IMR-90 (cell line): ENCODE measurements at regions not wholly inside any gene's neighbourhood (a gene's known extent, or its start where the extent isn't known, plus 50 kb on each side); places are given as distances from the start of the nearest gene placed in this dataset.

Experiments
- ATAC-seq: fragments of 200-7000 bp; cut with Tn5 transposase; 2 replicates; pipeline ENCODE4 v1.9.1; 2020; ENCODE audit warnings: low read depth, mild to moderate bottlenecking, moderate library complexity
- BruUV-seq: library from RNA; stranded (reverse); fragments of 400-500 nt; replicated peaks from 2 replicates; lab custom pipeline; 2021; lab: Mats Ljungman, UMichigan
- CTCF ChIA-PET: fragments of 300-600 bp; formaldehyde crosslinking; extraction: SDS; loops from one replicate; lab custom pipeline; 2021; ENCODE audit warnings: antibody characterized with exemption; lab: Yijun Ruan, JAX
- POLR2A ChIA-PET: fragments of 300-600 bp; sonication (Branson Sonifier 250); formaldehyde crosslinking; loops from one replicate; lab custom pipeline; 2022; ENCODE audit warnings: antibody characterized with exemption; ENCODE audit not compliant: unreplicated experiment; lab: Charles Lee
- DNase-seq: peaks from one replicate; pipeline ENCODE4 v3.0.0; 2013
- H2AFZ ChIP-seq: replicated peaks from 2 replicates; pipeline ENCODE3; 2013; ENCODE audit warnings: low read length, mild to moderate bottlenecking; ENCODE audit not compliant: poor library complexity
- H2AK5ac ChIP-seq: 2 replicates; pipeline ENCODE4 v1.6.1; 2013; ENCODE audit warnings: low read depth, low read length, inconsistent platforms
- H2AK9ac ChIP-seq: replicated peaks from 2 replicates; pipeline ENCODE3; 2013; ENCODE audit warnings: mild to moderate bottlenecking, low read depth, low read length, moderate library complexity; ENCODE audit not compliant: poor library complexity
- H2BK120ac ChIP-seq: 2 replicates; pipeline ENCODE4 v1.6.1; 2013; ENCODE audit warnings: low read depth, low read length, inconsistent platforms
- H2BK15ac ChIP-seq: 3 replicates; pipeline ENCODE4 v1.6.1; 2013; ENCODE audit warnings: low read depth, low read length, inconsistent platforms
- H2BK20ac ChIP-seq: 2 replicates; pipeline ENCODE4 v1.6.1; 2013; ENCODE audit warnings: low read depth, mild to moderate bottlenecking, inconsistent platforms, low read length, moderate library complexity
- H2BK5ac ChIP-seq: 2 replicates; pipeline ENCODE4 v1.6.1; 2013; ENCODE audit warnings: mild to moderate bottlenecking, low read depth, low read length, inconsistent platforms; ENCODE audit not compliant: poor library complexity, severe bottlenecking
- H3K14ac ChIP-seq: replicated peaks from 2 replicates; pipeline ENCODE4 v1.6.1; 2013; ENCODE audit warnings: low read depth, low read length, inconsistent platforms
- H3K18ac ChIP-seq: 2 replicates; pipeline ENCODE4 v1.6.1; 2013; ENCODE audit warnings: low read depth, low read length, control low read depth
- H3K23ac ChIP-seq: 2 replicates; pipeline ENCODE4 v1.6.1; 2013; ENCODE audit warnings: low read depth, low read length, inconsistent platforms
- H3K27ac ChIP-seq: 2 replicates; pipeline ENCODE4 v1.5.1; 2013; ENCODE audit warnings: mild to moderate bottlenecking, control low read depth, low read length; ENCODE audit not compliant: insufficient read depth
- H3K27me3 ChIP-seq: 2 replicates; pipeline ENCODE4 v1.6.1; 2013; ENCODE audit warnings: low read length; ENCODE audit not compliant: control insufficient read depth, insufficient read depth
- H3K36me3 ChIP-seq: 2 replicates; pipeline ENCODE4 v1.6.1; 2013; ENCODE audit warnings: low read length, mixed read lengths; ENCODE audit not compliant: control insufficient read depth, insufficient read depth
- H3K4ac ChIP-seq: 2 replicates; pipeline ENCODE4 v1.6.1; 2013; ENCODE audit warnings: low read depth, low read length, inconsistent platforms
- H3K4me1 ChIP-seq: 2 replicates; pipeline ENCODE4 v1.6.1; 2013; ENCODE audit warnings: low read length, mixed read lengths; ENCODE audit not compliant: control insufficient read depth, insufficient read depth
- H3K4me2 ChIP-seq: 2 replicates; pipeline ENCODE4 v1.6.1; 2013; ENCODE audit warnings: low read depth, mild to moderate bottlenecking, control low read depth, low read length, moderate library complexity
- H3K4me3 ChIP-seq: 2 replicates; pipeline ENCODE4 v1.5.1; 2013; ENCODE audit warnings: low read depth, mild to moderate bottlenecking, control low read depth, low read length, moderate library complexity; ENCODE audit not compliant: insufficient read depth
- H3K56ac ChIP-seq: 2 replicates; pipeline ENCODE4 v1.6.1; 2013; ENCODE audit warnings: low read length, inconsistent platforms; ENCODE audit not compliant: insufficient read depth; ENCODE audit errors: extremely low read depth
- H3K79me1 ChIP-seq, 2 experiments: 2 replicates each; pipeline ENCODE4 v1.6.1; 2013; ENCODE audit warnings: low read length in 2 of 2, inconsistent platforms in 1 of 2, low read depth in 1 of 2
- H3K9ac ChIP-seq: 2 replicates; pipeline ENCODE4 v1.6.1; 2013; ENCODE audit warnings: low read depth, low read length, control low read depth
- H3K9me1 ChIP-seq: 2 replicates; pipeline ENCODE4 v1.6.1; 2013; ENCODE audit warnings: low read length, inconsistent platforms; ENCODE audit not compliant: insufficient read depth
- H3K9me3 ChIP-seq: 2 replicates; pipeline ENCODE4 v1.6.1; 2013; ENCODE audit warnings: low read length; ENCODE audit not compliant: control insufficient read depth, insufficient read depth
- H4K20me1 ChIP-seq: 2 replicates; pipeline ENCODE4 v1.6.1; 2013; ENCODE audit warnings: low read length, inconsistent platforms; ENCODE audit not compliant: insufficient read depth
- H4K5ac ChIP-seq: 2 replicates; pipeline ENCODE4 v1.6.1; 2013; ENCODE audit warnings: mild to moderate bottlenecking, low read depth, low read length, control low read depth
- H4K8ac ChIP-seq, 2 experiments: 2 replicates each; pipeline ENCODE4 v1.6.1; 2013; ENCODE audit warnings: low read depth in 2 of 2, low read length in 2 of 2, control low read depth in 1 of 2, inconsistent platforms in 1 of 2
- H4K91ac ChIP-seq: 2 replicates; pipeline ENCODE4 v1.6.1; 2013; ENCODE audit warnings: low read depth, low read length, inconsistent platforms; ENCODE audit not compliant: insufficient read depth
- BHLHE40 ChIP-seq: fragments of 150-350 bp; IDR thresholded peaks from 2 replicates; pipeline ENCODE4 v1.6.1; 2016; ENCODE audit warnings: mild to moderate bottlenecking, low read depth, low read length
- CHD1 ChIP-seq: IDR thresholded peaks from 2 replicates; pipeline ENCODE4 v1.6.1; 2012; ENCODE audit warnings: low read depth, low read length, improper control_type of control experiment
- CTCF ChIP-seq: conservative IDR thresholded peaks from 2 replicates; pipeline ENCODE4 v1.5.1; 2012; ENCODE audit warnings: mild to moderate bottlenecking, low read depth, low read length, improper control_type of control experiment
- FOS ChIP-seq: fragments of 150-350 bp; IDR thresholded peaks from 2 replicates; pipeline ENCODE4 v1.6.1; 2016; ENCODE audit warnings: low read depth, low read length
- NFE2L2 ChIP-seq: fragments of 150-350 bp; IDR thresholded peaks from 2 replicates; pipeline ENCODE4 v1.6.1; 2016; ENCODE audit warnings: low read depth, mild to moderate bottlenecking, low read length
- POLR2A ChIP-seq: IDR thresholded peaks from 2 replicates; pipeline ENCODE4 v1.6.1; 2012; ENCODE audit warnings: mild to moderate bottlenecking, low read depth, low read length
- RAD21 ChIP-seq: IDR thresholded peaks from 2 replicates; pipeline ENCODE4 v1.6.1; 2012; ENCODE audit warnings: low read length, improper control_type of control experiment
- RCOR1 ChIP-seq: IDR thresholded peaks from 2 replicates; pipeline ENCODE4 v1.6.1; 2012; ENCODE audit warnings: mild to moderate bottlenecking, low read length, improper control_type of control experiment; ENCODE audit not compliant: insufficient replicate concordance
- SMC3 ChIP-seq: fragments of 150-350 bp; IDR thresholded peaks from 2 replicates; pipeline ENCODE4 v1.6.1; 2016; ENCODE audit warnings: low read depth, mild to moderate bottlenecking, antibody characterized with exemption, low read length, moderate library complexity
- USF2 ChIP-seq: fragments of 150-350 bp; IDR thresholded peaks from 2 replicates; pipeline ENCODE4 v1.6.1; 2017; ENCODE audit warnings: mild to moderate bottlenecking, antibody characterized with exemption, low read length, low read depth
- WGBS, 2 experiments: methylation state at CpG; one replicate each; pipeline versions ENCODE4 v1.1.5 to v1.1.7; 2013; ENCODE audit warnings: missing lambda C conversion rate in 2 of 2; ENCODE audit not compliant: insufficient read length in 1 of 2; ENCODE audit errors: extremely low coverage in 2 of 2; 5-methylcytosine and 5-hydroxymethylcytosine counted together
- dilution Hi-C: fragments of 300-500 bp; cut with HindIII; formaldehyde crosslinking; loops from one replicate; pipeline ENCODE4 v1.14.3; 2018; ENCODE audit warnings: low sequenced_read_pairs; ENCODE audit not compliant: unreplicated experiment
- in situ Hi-C: fragments of 300-500 bp; cut with MboI; formaldehyde crosslinking; loops from 3 replicates; pipeline ENCODE4 v1.14.3; 2019; ENCODE audit warnings: low sequenced_read_pairs, inconsistent platforms, mixed read lengths
- intact Hi-C: fragments of 100-400 bp; cut with micrococcal nuclease; formaldehyde crosslinking; loops from 2 replicates; pipeline ENCODE4 v1.10.0; 2022

GRCh38 chr7:157470701-157471131, 133.9 kb downstream of the DNAJB6 start:
- ATAC-seq (no peak), DNase-seq (no peak)
- dilution Hi-C loops (no loop called here), intact Hi-C loops (no loop called here), in situ Hi-C loops (no loop called here)
- Histone ChIP-seq H2AFZ (no peak overlapping the region), H4K20me1 (no peaks in the 10 kb centered on the region), H3K9me1 (no peaks in the 10 kb centered on the region), H4K8ac (no peak overlapping the region), H2BK5ac (no peak overlapping the region), H3K27ac (no peak overlapping the region), H3K4me1 (no peaks in the 10 kb centered on the region), H3K18ac (no peak overlapping the region), H2BK20ac (no peak overlapping the region), H2BK120ac (no peak overlapping the region), H3K4me3 (no peak overlapping the region), H3K9me3 (peaks cover 13% of the 10 kb centered on the region), H3K56ac (no peak overlapping the region), H4K91ac (no peak overlapping the region), H4K5ac (no peak overlapping the region), H3K4me2 (no peak overlapping the region), H3K27me3 (peaks cover 8% of the 10 kb centered on the region), H3K23ac (no peak overlapping the region), H3K14ac (no peak overlapping the region), H2BK15ac (no peak overlapping the region), H3K4ac (no peak overlapping the region), H3K36me3 (no peaks in the 10 kb centered on the region), H3K9ac (no peak overlapping the region), H2AK5ac (no peak overlapping the region), H3K79me1 (no peaks in the 10 kb centered on the region), H2AK9ac (no peak overlapping the region)
- ChIA-PET CTCF (no interaction called here), POLR2A (no interaction called here)
- 65% methylated on average over 7 of the region's 17 CpGs; no CpG with 5 or more reads in 1 of the 2 experiments for WGBS, 2 experiments
- BruUV-seq: no TSS peak
- TF ChIP-seq SMC3: no peak
- no peak for TF ChIP-seq POLR2A
- TF ChIP-seq RAD21: no peak
- no peak for TF ChIP-seq CHD1
- TF ChIP-seq FOS: no peak
- no peak for TF ChIP-seq NFE2L2
- no peak for TF ChIP-seq CTCF
- no peak for TF ChIP-seq RCOR1
- no peak for TF ChIP-seq USF2
- no peak for TF ChIP-seq BHLHE40
